ENCODE measurements at regions not wholly inside any gene's neighbourhood (a gene's known extent, or its start where the extent isn't known, plus 50 kb on each side); places are given as distances from the start of the nearest gene placed in this dataset.

GRCh38 chr3:74036102-74036501 is 411.4 kb upstream of the PDZRN3 start:
- no peak overlapping the region for H3K4me3 Mint-ChIP-seq
- TF ChIP-seq CTCF (conservative IDR thresholded peaks at IDR 0.05): no peak
- H3K27me3 Mint-ChIP-seq (ENCODE audit: low read depth): peaks cover 2% of the 10 kb centered on the region
- H3K27ac Mint-ChIP-seq (ENCODE audit: unreplicated experiment): no peak overlapping the region
- H3K4me1 Mint-ChIP-seq: no peaks in the 10 kb centered on the region
- no peak for DNase-seq (ENCODE audit: low read depth, low spot score)
- no peaks in the 10 kb centered on the region for H3K9me3 Mint-ChIP-seq
- H3K36me3 Mint-ChIP-seq (ENCODE audit: low read depth): no peaks in the 10 kb centered on the region

- H3K36me3 Mint-ChIP-seq (ENCODE audit: low read depth): no peaks in the 10 kb centered on the region
- no peaks in the 10 kb centered on the region for H3K4me1 Mint-ChIP-seq
- no peak for TF ChIP-seq CTCF (conservative IDR thresholded peaks at IDR 0.05)
- DNase-seq (ENCODE audit: low read depth, low spot score): no peak
- H3K9me3 Mint-ChIP-seq: no peaks in the 10 kb centered on the region
- H3K27me3 Mint-ChIP-seq (ENCODE audit: low read depth): peaks cover 2% of the 10 kb centered on the region
- no peak overlapping the region for H3K27ac Mint-ChIP-seq (ENCODE audit: unreplicated experiment)
- H3K4me3 Mint-ChIP-seq: no peak overlapping the region
Measured at GRCh38 chr3:74033806-74034205, 409.1 kb upstream of the PDZRN3 start.

GRCh38 chr3:74033381-74033780 is 408.6 kb upstream of the PDZRN3 start:
- no peak for TF ChIP-seq CTCF (conservative IDR thresholded peaks at IDR 0.05)

GRCh38 chr3:74027121-74027520 is 402.4 kb upstream of the PDZRN3 start:
- H3K4me3 Mint-ChIP-seq: no peak overlapping the region
- H3K27me3 Mint-ChIP-seq (ENCODE audit: low read depth): peaks cover 1% of the 10 kb centered on the region
- peaks cover 2% of the 10 kb centered on the region for H3K9me3 Mint-ChIP-seq
- DNase-seq (ENCODE audit: low read depth, low spot score): no peak
- H3K36me3 Mint-ChIP-seq (ENCODE audit: low read depth): no peaks in the 10 kb centered on the region
- peaks cover 3% of the 10 kb centered on the region for H3K4me1 Mint-ChIP-seq
- no peak overlapping the region for H3K27ac Mint-ChIP-seq (ENCODE audit: unreplicated experiment)
- TF ChIP-seq CTCF (conservative IDR thresholded peaks at IDR 0.05): no peak

More at GRCh38 chr3:74033381-74033780, 408.6 kb upstream of the PDZRN3 start:
- DNase-seq (ENCODE audit: low read depth, low spot score): no peak
- no peaks in the 10 kb centered on the region for H3K4me1 Mint-ChIP-seq
- H3K27me3 Mint-ChIP-seq (ENCODE audit: low read depth): peaks cover 2% of the 10 kb centered on the region
- no peak overlapping the region for H3K4me3 Mint-ChIP-seq
- no peaks in the 10 kb centered on the region for H3K36me3 Mint-ChIP-seq (ENCODE audit: low read depth)
- H3K27ac Mint-ChIP-seq (ENCODE audit: unreplicated experiment): no peak overlapping the region
- H3K9me3 Mint-ChIP-seq: no peaks in the 10 kb centered on the region

GRCh38 chr3:74023395-74023794 is 398.7 kb upstream of the PDZRN3 start:
- H3K27ac Mint-ChIP-seq (ENCODE audit: unreplicated experiment): no peak overlapping the region
- DNase-seq (ENCODE audit: low read depth, low spot score): no peak
- TF ChIP-seq CTCF (conservative IDR thresholded peaks at IDR 0.05): no peak
- peaks cover 3% of the 10 kb centered on the region for H3K27me3 Mint-ChIP-seq (ENCODE audit: low read depth)
- H3K9me3 Mint-ChIP-seq: peaks cover 2% of the 10 kb centered on the region
- no peak overlapping the region for H3K4me3 Mint-ChIP-seq
- peaks cover 3% of the 10 kb centered on the region for H3K4me1 Mint-ChIP-seq
- no peaks in the 10 kb centered on the region for H3K36me3 Mint-ChIP-seq (ENCODE audit: low read depth)

DNA sequence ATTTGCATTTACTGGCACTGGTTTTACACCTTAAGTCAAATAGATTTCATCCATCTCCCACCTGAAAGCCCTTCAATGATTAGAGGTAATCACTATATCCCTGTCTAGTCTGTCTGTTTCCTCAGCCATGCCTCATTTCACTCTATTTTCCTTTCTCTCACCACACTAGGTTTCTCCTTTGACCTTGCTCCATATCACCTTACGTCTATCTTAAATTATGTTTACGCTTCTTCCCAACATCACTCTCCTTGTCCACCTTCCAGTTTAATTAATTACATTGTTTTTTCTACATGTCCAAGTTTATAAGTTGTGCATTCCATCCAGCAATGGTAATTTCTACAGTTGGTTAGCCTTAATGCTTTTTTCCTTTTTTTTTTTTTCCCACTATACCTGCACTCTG is 396.7 kb upstream of the PDZRN3 start:
- Mint-ChIP-seq H3K4me3 (no peak overlapping the region), H3K9me3 (no peaks in the 10 kb centered on the region), H3K36me3 (ENCODE audit: low read depth) (no peaks in the 10 kb centered on the region), H3K27me3 (ENCODE audit: low read depth) (peaks cover 3% of the 10 kb centered on the region), H3K27ac (ENCODE audit: unreplicated experiment) (no peak overlapping the region), H3K4me1 (peaks cover 3% of the 10 kb centered on the region)
- no peak for DNase-seq (ENCODE audit: low read depth, low spot score)
- TF ChIP-seq CTCF (conservative IDR thresholded peaks at IDR 0.05): no peak
